ENCODE measurements at regions not wholly inside any gene's neighbourhood (a gene's known extent, or its start where the extent isn't known, plus 50 kb on each side); places are given as distances from the start of the nearest gene placed in this dataset.

DNA sequence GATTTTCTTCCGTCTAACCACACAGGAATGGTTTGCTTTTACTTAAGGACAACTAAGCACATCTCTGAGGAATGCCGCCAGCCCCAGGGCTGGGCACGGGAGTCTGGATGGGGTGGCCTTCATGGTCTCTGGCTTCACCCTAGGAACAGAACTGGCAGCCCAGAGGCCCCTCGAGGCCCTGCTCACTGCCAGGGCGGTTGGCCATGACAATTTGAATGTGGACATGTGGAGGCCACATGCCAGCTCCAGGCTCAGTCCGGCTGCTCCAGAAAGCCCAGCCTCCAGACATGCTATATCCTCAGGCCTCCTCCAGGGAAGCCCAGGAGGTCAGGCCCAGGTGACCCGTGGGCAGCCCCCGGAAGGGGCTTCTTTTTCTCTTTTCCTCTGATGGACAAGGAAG is 84.0 kb upstream of the FGF3 start:
- TF ChIP-seq POLR2A (IDR thresholded peaks at IDR 0.05) (no peak), CTCF (IDR thresholded peaks at IDR 0.05) (no peak)
